ENCODE measurements at regions not wholly inside any gene's neighbourhood (a gene's known extent, or its start where the extent isn't known, plus 50 kb on each side); places are given as distances from the start of the nearest gene placed in this dataset.

- peaks cover 0 to 8% (median 7%) of the 10 kb centered on the region in 5 donors for H3K27me3 Mint-ChIP-seq
- no peaks in the 10 kb centered on the region for H3K36me3 Mint-ChIP-seq
- intact Hi-C loops (cut with micrococcal nuclease): no loop called here
- H3K9me3 Mint-ChIP-seq: peaks cover 0 to 3% (median 0%) of the 10 kb centered on the region in 11 donors
- no peaks in the 10 kb centered on the region for H3K27me3 ChIP-seq (ENCODE audit: control insufficient read depth in 2 of 2, insufficient read depth in 2 of 2, low read length in 2 of 2)
- H3K27ac Mint-ChIP-seq: peak overlapping the region in 1 of 9 donors; percentile 40
- ATAC-seq (no peak), DNase-seq (no peak)
- H3K4me1 Mint-ChIP-seq: no peaks in the 10 kb centered on the region
- H3K9me3 ChIP-seq (ENCODE audit: control insufficient read depth in 2 of 3, low read length in 3 of 3): no peaks in the 10 kb centered on the region
- ChIA-PET CTCF (no interaction called here), POLR2A (no interaction called here)
- no peaks in the 10 kb centered on the region for H3K4me1 ChIP-seq (ENCODE audit: control insufficient read depth in 2 of 2, insufficient read depth in 2 of 2, low read length in 2 of 2)
- no peak overlapping the region for H3K4me3 Mint-ChIP-seq
- H3K27ac ChIP-seq (ENCODE audit: low read depth, low read length): no peak overlapping the region
- H3K4me3 ChIP-seq (ENCODE audit: low read length): no peak overlapping the region
- H3K36me3 ChIP-seq (ENCODE audit: control insufficient read depth in 2 of 3, insufficient read depth in 3 of 3, low read length in 3 of 3): no peaks in the 10 kb centered on the region
These were observed 60.5 kb upstream of the MRPS22 start for GRCh38 chr3:139283301-139283700.

- DNase-seq: no peak
- POLR2A ChIA-PET: no interaction called here
- intact Hi-C loops (cut with micrococcal nuclease): no loop called here
- Histone ChIP-seq H3K4me1 (ENCODE audit: control insufficient read depth in 2 of 2, insufficient read depth in 2 of 2, low read length in 2 of 2) (no peaks in the 10 kb centered on the region), H3K27ac (ENCODE audit: low read depth, low read length) (no peak overlapping the region), H3K4me3 (ENCODE audit: low read length) (no peak overlapping the region), H3K9me3 (ENCODE audit: control insufficient read depth in 2 of 3, low read length in 3 of 3) (no peaks in the 10 kb centered on the region), H3K27me3 (ENCODE audit: control insufficient read depth in 2 of 2, insufficient read depth in 2 of 2, low read length in 2 of 2) (no peaks in the 10 kb centered on the region), H3K36me3 (ENCODE audit: control insufficient read depth in 2 of 3, insufficient read depth in 3 of 3, low read length in 3 of 3) (no peaks in the 10 kb centered on the region)
- Mint-ChIP-seq H3K9me3 (no peaks in the 10 kb centered on the region), H3K4me3 (no peak overlapping the region), H3K4me1 (peaks cover 0 to 3% (median 0%) of the 10 kb centered on the region in 7 donors), H3K27ac (no peak overlapping the region), H3K27me3 (peaks cover 0 to 8% (median 2%) of the 10 kb centered on the region in 5 donors), H3K36me3 (no peaks in the 10 kb centered on the region)
- ATAC-seq: no peak
- CTCF ChIA-PET: no interaction called here
These were observed 59.6 kb upstream of the MRPS22 start for GRCh38 chr3:139284221-139284620.

GRCh38 chr3:139285691-139286090 lies 58.1 kb upstream of the MRPS22 start:
- intact Hi-C loops (cut with micrococcal nuclease): no loop called here
- Histone ChIP-seq H3K36me3 (ENCODE audit: control insufficient read depth in 2 of 3, insufficient read depth in 3 of 3, low read length in 3 of 3) (no peaks in the 10 kb centered on the region), H3K4me3 (ENCODE audit: low read length) (no peak overlapping the region), H3K4me1 (ENCODE audit: control insufficient read depth in 2 of 2, insufficient read depth in 2 of 2, low read length in 2 of 2) (no peaks in the 10 kb centered on the region), H3K27me3 (ENCODE audit: control insufficient read depth in 2 of 2, insufficient read depth in 2 of 2, low read length in 2 of 2) (no peaks in the 10 kb centered on the region), H3K27ac (ENCODE audit: low read depth, low read length) (no peak overlapping the region), H3K9me3 (ENCODE audit: control insufficient read depth in 2 of 3, low read length in 3 of 3) (no peaks in the 10 kb centered on the region)
- Mint-ChIP-seq H3K4me1 (peaks cover 0 to 3% (median 0%) of the 10 kb centered on the region in 7 donors), H3K4me3 (no peak overlapping the region), H3K9me3 (no peaks in the 10 kb centered on the region), H3K27me3 (no peaks in the 10 kb centered on the region), H3K36me3 (no peaks in the 10 kb centered on the region), H3K27ac (no peak overlapping the region)
- ChIA-PET CTCF (no interaction called here), POLR2A (no interaction called here)
- ATAC-seq: no peak
- no peak for DNase-seq

GRCh38 chr3:139286241-139286640 lies 57.6 kb upstream of the MRPS22 start:
- Histone ChIP-seq H3K4me1 (ENCODE audit: control insufficient read depth in 2 of 2, insufficient read depth in 2 of 2, low read length in 2 of 2) (no peaks in the 10 kb centered on the region), H3K36me3 (ENCODE audit: control insufficient read depth in 2 of 3, insufficient read depth in 3 of 3, low read length in 3 of 3) (no peaks in the 10 kb centered on the region), H3K27me3 (ENCODE audit: control insufficient read depth in 2 of 2, insufficient read depth in 2 of 2, low read length in 2 of 2) (no peaks in the 10 kb centered on the region), H3K27ac (ENCODE audit: low read depth, low read length) (no peak overlapping the region), H3K9me3 (ENCODE audit: control insufficient read depth in 2 of 3, low read length in 3 of 3) (no peaks in the 10 kb centered on the region), H3K4me3 (ENCODE audit: low read length) (no peak overlapping the region)
- no peaks in the 10 kb centered on the region for H3K27me3 Mint-ChIP-seq
- intact Hi-C loops (cut with micrococcal nuclease): no loop called here
- CTCF ChIA-PET: no interaction called here
- H3K4me3 Mint-ChIP-seq: no peak overlapping the region
- H3K36me3 Mint-ChIP-seq: no peaks in the 10 kb centered on the region
- H3K9me3 Mint-ChIP-seq: no peaks in the 10 kb centered on the region
- H3K27ac Mint-ChIP-seq: no peak overlapping the region
- DNase-seq (no peak), ATAC-seq (no peak)
- POLR2A ChIA-PET: no interaction called here
- peaks cover 0 to 3% (median 0%) of the 10 kb centered on the region in 7 donors for H3K4me1 Mint-ChIP-seq

GRCh38 chr3:139286825-139287224 lies 57.0 kb upstream of the MRPS22 start:
- DNase-seq (no peak), ATAC-seq (no peak)
- H3K9me3 ChIP-seq (ENCODE audit: control insufficient read depth in 2 of 3, low read length in 3 of 3): no peaks in the 10 kb centered on the region
- intact Hi-C loops (cut with micrococcal nuclease): no loop called here
- Mint-ChIP-seq H3K9me3 (no peaks in the 10 kb centered on the region), H3K36me3 (no peaks in the 10 kb centered on the region), H3K27me3 (no peaks in the 10 kb centered on the region), H3K4me3 (no peak overlapping the region), H3K4me1 (peaks cover 0 to 3% (median 0%) of the 10 kb centered on the region in 7 donors), H3K27ac (no peak overlapping the region)
- no peaks in the 10 kb centered on the region for H3K4me1 ChIP-seq (ENCODE audit: control insufficient read depth in 2 of 2, insufficient read depth in 2 of 2, low read length in 2 of 2)
- H3K36me3 ChIP-seq (ENCODE audit: control insufficient read depth in 2 of 3, insufficient read depth in 3 of 3, low read length in 3 of 3): no peaks in the 10 kb centered on the region
- POLR2A ChIA-PET: no interaction called here
- no peak overlapping the region for H3K4me3 ChIP-seq (ENCODE audit: low read length)
- H3K27ac ChIP-seq (ENCODE audit: low read depth, low read length): no peak overlapping the region
- H3K27me3 ChIP-seq (ENCODE audit: control insufficient read depth in 2 of 2, insufficient read depth in 2 of 2, low read length in 2 of 2): no peaks in the 10 kb centered on the region
- CTCF ChIA-PET: no interaction called here

GRCh38 chr3:139287557-139287956 lies 56.3 kb upstream of the MRPS22 start:
- CTCF ChIA-PET: no interaction called here
- Histone ChIP-seq H3K4me1 (ENCODE audit: control insufficient read depth in 2 of 2, insufficient read depth in 2 of 2, low read length in 2 of 2) (no peaks in the 10 kb centered on the region), H3K4me3 (ENCODE audit: low read length) (no peak overlapping the region), H3K9me3 (ENCODE audit: control insufficient read depth in 2 of 3, low read length in 3 of 3) (no peaks in the 10 kb centered on the region), H3K36me3 (ENCODE audit: control insufficient read depth in 2 of 3, insufficient read depth in 3 of 3, low read length in 3 of 3) (no peaks in the 10 kb centered on the region), H3K27me3 (ENCODE audit: control insufficient read depth in 2 of 2, insufficient read depth in 2 of 2, low read length in 2 of 2) (no peaks in the 10 kb centered on the region), H3K27ac (ENCODE audit: low read depth, low read length) (no peak overlapping the region)
- no peak for DNase-seq
- Mint-ChIP-seq H3K27me3 (no peaks in the 10 kb centered on the region), H3K27ac (no peak overlapping the region), H3K4me1 (peaks cover 0 to 3% (median 0%) of the 10 kb centered on the region in 7 donors), H3K36me3 (no peaks in the 10 kb centered on the region), H3K4me3 (no peak overlapping the region), H3K9me3 (no peaks in the 10 kb centered on the region)
- intact Hi-C loops (cut with micrococcal nuclease): no loop called here
- POLR2A ChIA-PET: no interaction called here
- ATAC-seq: no peak

- intact Hi-C loops (cut with micrococcal nuclease): no loop called here
- Mint-ChIP-seq H3K36me3 (no peaks in the 10 kb centered on the region), H3K4me1 (peaks cover 0 to 3% (median 0%) of the 10 kb centered on the region in 7 donors), H3K9me3 (no peaks in the 10 kb centered on the region), H3K27me3 (no peaks in the 10 kb centered on the region), H3K4me3 (no peak overlapping the region), H3K27ac (no peak overlapping the region)
- Histone ChIP-seq H3K27me3 (ENCODE audit: control insufficient read depth in 2 of 2, insufficient read depth in 2 of 2, low read length in 2 of 2) (no peaks in the 10 kb centered on the region), H3K4me3 (ENCODE audit: low read length) (no peak overlapping the region), H3K36me3 (ENCODE audit: control insufficient read depth in 2 of 3, insufficient read depth in 3 of 3, low read length in 3 of 3) (no peaks in the 10 kb centered on the region), H3K27ac (ENCODE audit: low read depth, low read length) (no peak overlapping the region), H3K4me1 (ENCODE audit: control insufficient read depth in 2 of 2, insufficient read depth in 2 of 2, low read length in 2 of 2) (no peaks in the 10 kb centered on the region), H3K9me3 (ENCODE audit: control insufficient read depth in 2 of 3, low read length in 3 of 3) (no peaks in the 10 kb centered on the region)
- ATAC-seq (no peak), DNase-seq (no peak)
- POLR2A ChIA-PET: no interaction called here
- CTCF ChIA-PET: no interaction called here
These were observed 55.5 kb upstream of the MRPS22 start for GRCh38 chr3:139288266-139288821.

All from naive thymus-derived CD4-positive, alpha-beta T cell (primary cell).